Trophoblast cell (in vitro differentiated cells and primary cell): ENCODE measurements at regions not wholly inside any gene's neighbourhood (a gene's known extent, or its start where the extent isn't known, plus 50 kb on each side); places are given as distances from the start of the nearest gene placed in this dataset.

Experiments
- DNase-seq, 2 donors: peaks; one replicate each; pipeline ENCODE4 v3.0.0-alpha.2; 2016
- H2AFZ ChIP-seq: 2 replicates; pipeline ENCODE4 v1.6.1; 2013; ENCODE audit warnings: low read length, moderate library complexity, mild to moderate bottlenecking; ENCODE audit not compliant: insufficient read depth, poor library complexity
- H2AK5ac ChIP-seq: 2 replicates; pipeline ENCODE4 v1.6.1; 2013; ENCODE audit warnings: mild to moderate bottlenecking, low read length
- H2BK120ac ChIP-seq: 2 replicates; pipeline ENCODE4 v1.6.1; 2013; ENCODE audit warnings: low read length, mild to moderate bottlenecking, moderate library complexity; ENCODE audit not compliant: insufficient read depth, poor library complexity
- H2BK12ac ChIP-seq: 2 replicates; pipeline ENCODE4 v1.6.1; 2013; ENCODE audit warnings: mild to moderate bottlenecking, low read length, moderate library complexity
- H2BK5ac ChIP-seq: 2 replicates; pipeline ENCODE4 v1.6.1; 2013; ENCODE audit warnings: low read length, low read depth, moderate library complexity, mild to moderate bottlenecking; ENCODE audit not compliant: poor library complexity
- H3K14ac ChIP-seq: 2 replicates; pipeline ENCODE4 v1.6.1; 2013; ENCODE audit warnings: mild to moderate bottlenecking, low read length
- H3K18ac ChIP-seq: 2 replicates; pipeline ENCODE4 v1.6.1; 2013; ENCODE audit warnings: mild to moderate bottlenecking, low read length
- H3K23ac ChIP-seq: 2 replicates; pipeline ENCODE4 v1.6.1; 2013; ENCODE audit warnings: low read length
- H3K27ac ChIP-seq: 2 replicates; pipeline ENCODE4 v1.5.1; 2013; ENCODE audit warnings: low read depth, mild to moderate bottlenecking, inconsistent platforms, low read length, moderate library complexity
- H3K27me3 ChIP-seq: 2 replicates; pipeline ENCODE4 v1.6.1; 2013; ENCODE audit warnings: inconsistent platforms, mild to moderate bottlenecking, low read length, moderate library complexity; ENCODE audit not compliant: insufficient read depth
- H3K36me3 ChIP-seq, 2 experiments: 1 replicate in 1 of 2; 2 replicates in 1 of 2; pipeline ENCODE4 v1.6.1; 2013; ENCODE audit warnings: low read length in 2 of 2, mild to moderate bottlenecking in 2 of 2, moderate library complexity in 1 of 2; ENCODE audit not compliant: insufficient read depth in 2 of 2, control insufficient read depth in 1 of 2
- H3K4ac ChIP-seq: 2 replicates; pipeline ENCODE4 v1.6.1; 2013; ENCODE audit warnings: low read depth, mild to moderate bottlenecking, low read length, moderate library complexity
- H3K4me1 ChIP-seq, 2 experiments: 1 replicate in 1 of 2; 2 replicates in 1 of 2; pipeline ENCODE4 v1.6.1; 2013; ENCODE audit warnings: low read length in 2 of 2, mild to moderate bottlenecking in 2 of 2, moderate library complexity in 1 of 2; ENCODE audit not compliant: insufficient read depth in 2 of 2, control insufficient read depth in 1 of 2
- H3K4me2 ChIP-seq: 2 replicates; pipeline ENCODE4 v1.6.1; 2013; ENCODE audit warnings: inconsistent platforms, mild to moderate bottlenecking, low read length, moderate library complexity
- H3K4me3 ChIP-seq: 2 replicates; pipeline ENCODE4 v1.5.1; 2013; ENCODE audit warnings: mild to moderate bottlenecking, low read depth, low read length, inconsistent platforms
- H3K79me1 ChIP-seq: one replicate; pipeline ENCODE4 v1.6.1; 2013; ENCODE audit warnings: low read length
- H3K79me2 ChIP-seq: 2 replicates; pipeline ENCODE4 v1.6.1; 2013; ENCODE audit warnings: low read length, mild to moderate bottlenecking; ENCODE audit not compliant: control insufficient read depth, insufficient read depth, poor library complexity
- H3K9ac ChIP-seq: 2 replicates; pipeline ENCODE4 v1.6.1; 2013; ENCODE audit warnings: mild to moderate bottlenecking, low read length
- H3K9me3 ChIP-seq: 2 replicates; pipeline ENCODE4 v1.6.1; 2013; ENCODE audit warnings: low read depth, mild to moderate bottlenecking, control low read depth, inconsistent platforms, low read length; ENCODE audit not compliant: insufficient read depth
- H4K12ac ChIP-seq: 2 replicates; pipeline ENCODE4 v1.6.1; 2013; ENCODE audit warnings: low read depth, mild to moderate bottlenecking, low read length, moderate library complexity
- H4K8ac ChIP-seq: 2 replicates; pipeline ENCODE4 v1.6.1; 2013; ENCODE audit warnings: low read depth, mild to moderate bottlenecking, low read length, moderate library complexity
- H4K91ac ChIP-seq: one replicate; pipeline ENCODE4 v1.6.1; 2013; ENCODE audit warnings: low read depth, mild to moderate bottlenecking, low read length, moderate library complexity
- WGBS: extraction: QIAGEN DNeasy Blood & Tissue Kit; methylation state at CpG from one replicate; pipeline ENCODE4 v1.1.7; 2013; ENCODE audit warnings: missing lambda C conversion rate; ENCODE audit not compliant: insufficient read length, insufficient coverage; ENCODE audit errors: extremely low coverage; 5-methylcytosine and 5-hydroxymethylcytosine counted together

GRCh38 chr10:88036126-88036525, 172.7 kb downstream of the PTEN start:
- whole genome bisulfite sequencing: no CpG with 5 or more reads among the region's 4 CpGs
- H2BK5ac ChIP-seq: no peak overlapping the region

DNA sequence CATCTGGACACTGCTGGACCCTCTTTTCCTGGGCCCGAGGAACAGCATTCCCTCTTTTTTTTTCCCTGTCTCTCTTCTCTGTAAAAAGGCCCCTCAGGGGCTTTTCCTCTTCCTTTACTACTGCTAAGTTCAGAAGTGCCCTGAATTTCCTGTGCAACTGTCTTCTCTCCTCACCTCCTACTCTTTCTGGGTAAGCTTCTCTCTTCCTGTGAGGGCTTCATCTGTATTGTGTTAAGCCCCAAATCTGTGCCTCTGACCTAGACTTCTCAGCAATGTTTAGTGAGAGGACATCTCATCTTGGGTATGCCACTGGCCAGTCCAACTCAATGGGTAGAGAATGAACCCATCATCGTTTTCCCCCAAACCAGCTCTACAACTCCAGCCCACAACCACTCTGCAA, 174.2 kb downstream of the PTEN start:
- H3K36me3 ChIP-seq: no peaks in the 10 kb centered on the region
- H3K14ac ChIP-seq: no peak overlapping the region
- H3K9me3 ChIP-seq: no peaks in the 10 kb centered on the region
- no peak for DNase-seq
- no peak overlapping the region for H4K8ac ChIP-seq
- H3K79me1 ChIP-seq: peaks cover 2% of the 10 kb centered on the region
- no peaks in the 10 kb centered on the region for H3K79me2 ChIP-seq
- no peak overlapping the region for H3K9ac ChIP-seq
- no peak overlapping the region for H3K18ac ChIP-seq
- H3K4me1 ChIP-seq: peaks cover 12 to 17% of the 10 kb centered on the region in 2 experiments
- H4K91ac ChIP-seq: no peak overlapping the region
- H2BK12ac ChIP-seq: peak overlapping the region; percentile 37
- no peak overlapping the region for H3K23ac ChIP-seq
- no peak overlapping the region for H2AFZ ChIP-seq
- H3K4me2 ChIP-seq: no peak overlapping the region
- no peak overlapping the region for H2BK5ac ChIP-seq
- no peak overlapping the region for H2AK5ac ChIP-seq
- WGBS: no CpG with 5 or more reads among the region's 2 CpGs
- no peak overlapping the region for H3K4me3 ChIP-seq
- H4K12ac ChIP-seq: no peak overlapping the region
- no peak overlapping the region for H2BK120ac ChIP-seq
- no peak overlapping the region for H3K27ac ChIP-seq
- H3K4ac ChIP-seq: no peak overlapping the region
- H3K27me3 ChIP-seq: no peaks in the 10 kb centered on the region

More at GRCh38 chr10:88036126-88036525, 172.7 kb downstream of the PTEN start:
- no peak overlapping the region for H3K18ac ChIP-seq
- no peak overlapping the region for H3K23ac ChIP-seq
- no peaks in the 10 kb centered on the region for H3K79me2 ChIP-seq
- no peak overlapping the region for H3K14ac ChIP-seq
- H4K8ac ChIP-seq: no peak overlapping the region
- H3K79me1 ChIP-seq: no peaks in the 10 kb centered on the region
- no peaks in the 10 kb centered on the region for H3K9me3 ChIP-seq
- H4K91ac ChIP-seq: no peak overlapping the region
- no peak overlapping the region for H2BK120ac ChIP-seq
- H3K27me3 ChIP-seq: no peaks in the 10 kb centered on the region
- H2BK12ac ChIP-seq: no peak overlapping the region
- peaks cover 4 to 6% of the 10 kb centered on the region in 2 experiments for H3K4me1 ChIP-seq
- H3K9ac ChIP-seq: no peak overlapping the region
- no peak overlapping the region for H3K27ac ChIP-seq
- no peak overlapping the region for H3K4ac ChIP-seq
- no peak overlapping the region for H3K4me2 ChIP-seq
- no peak for DNase-seq
- H2AFZ ChIP-seq: no peak overlapping the region
- no peak overlapping the region for H3K4me3 ChIP-seq
- H3K36me3 ChIP-seq: no peaks in the 10 kb centered on the region
- H4K12ac ChIP-seq: no peak overlapping the region
- no peak overlapping the region for H2AK5ac ChIP-seq

DNA sequence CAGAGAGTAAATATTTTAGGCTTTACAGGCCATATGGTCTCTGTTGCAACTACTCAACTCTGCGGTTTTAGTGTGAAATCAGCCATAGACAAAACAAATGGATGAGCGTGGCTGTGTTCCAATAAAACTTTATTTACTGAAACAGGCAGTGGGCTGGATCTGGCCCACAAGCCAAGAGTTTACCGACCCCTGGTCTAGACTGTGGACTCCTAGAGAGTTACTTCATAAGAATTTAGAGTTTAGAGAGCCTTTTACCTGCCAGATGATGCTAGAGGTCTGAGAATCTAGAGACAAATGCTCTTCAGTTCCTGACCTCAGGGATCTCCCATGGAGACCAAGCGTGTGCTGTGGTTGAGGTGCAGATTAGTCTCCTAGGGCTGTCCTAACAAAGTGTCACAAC, 174.8 kb downstream of the PTEN start:
- Histone ChIP-seq H3K23ac (no peak overlapping the region), H3K18ac (no peak overlapping the region), H2AFZ (no peak overlapping the region), H3K4me3 (no peak overlapping the region), H4K12ac (no peak overlapping the region), H2AK5ac (no peak overlapping the region), H3K27ac (no peak overlapping the region), H3K9me3 (no peaks in the 10 kb centered on the region), H3K14ac (no peak overlapping the region), H4K8ac (no peak overlapping the region), H4K91ac (peak overlapping the region; percentile 19), H3K27me3 (no peaks in the 10 kb centered on the region), H2BK120ac (no peak overlapping the region), H3K79me2 (no peaks in the 10 kb centered on the region), H3K4me1 (peaks cover 17 to 20% of the 10 kb centered on the region in 2 experiments), H3K4ac (no peak overlapping the region), H3K79me1 (peaks cover 4% of the 10 kb centered on the region), H3K4me2 (no peak overlapping the region), H3K36me3 (no peaks in the 10 kb centered on the region), H2BK12ac (no peak overlapping the region), H3K9ac (no peak overlapping the region), H2BK5ac (no peak overlapping the region)
- WGBS: no CpG with 5 or more reads among the region's 4 CpGs
- DNase-seq: no peak

- no peak overlapping the region for H3K18ac ChIP-seq
- H4K12ac ChIP-seq: no peak overlapping the region
- no peak overlapping the region for H3K27ac ChIP-seq
- H3K4me1 ChIP-seq: peaks cover 20% of the 10 kb centered on the region in 2 experiments
- H4K91ac ChIP-seq: no peak overlapping the region
- no peak overlapping the region for H3K14ac ChIP-seq
- H3K23ac ChIP-seq: no peak overlapping the region
- no peaks in the 10 kb centered on the region for H3K27me3 ChIP-seq
- H2BK120ac ChIP-seq: no peak overlapping the region
- no peak overlapping the region for H4K8ac ChIP-seq
- H2BK12ac ChIP-seq: peak overlapping the region; percentile 5
- H3K9me3 ChIP-seq: no peaks in the 10 kb centered on the region
- no peak overlapping the region for H2BK5ac ChIP-seq
- no peak overlapping the region for H3K9ac ChIP-seq
- no peak overlapping the region for H3K4ac ChIP-seq
- DNase-seq: no peak
- H3K4me3 ChIP-seq: no peak overlapping the region
- no peaks in the 10 kb centered on the region for H3K36me3 ChIP-seq
- no CpG with 5 or more reads among the region's 6 CpGs for WGBS
- H3K79me2 ChIP-seq: no peaks in the 10 kb centered on the region
- no peak overlapping the region for H2AFZ ChIP-seq
- H2AK5ac ChIP-seq: no peak overlapping the region
- H3K4me2 ChIP-seq: no peak overlapping the region
- H3K79me1 ChIP-seq: peaks cover 7% of the 10 kb centered on the region
These were observed 176.2 kb downstream of the PTEN start for GRCh38 chr10:88039496-88040200.
